ENCODE measurements at regions not wholly inside any gene's neighbourhood (a gene's known extent, or its start where the extent isn't known, plus 50 kb on each side); places are given as distances from the start of the nearest gene placed in this dataset.

GRCh38 chr10:9602998-9603397 is 1414.7 kb upstream of the CELF2 start:
- no peaks in the 10 kb centered on the region for H3K36me3 ChIP-seq (ENCODE audit: low read depth)
- no peaks in the 10 kb centered on the region for H3K4me1 ChIP-seq (ENCODE audit: low read depth)
- no peak for TF ChIP-seq CTCF (IDR thresholded peaks at IDR 0.05)
- no peak overlapping the region for H3K4me3 ChIP-seq
- no peak for DNase-seq
- intact Hi-C loops (cut with DNase I, micrococcal nuclease) = no loop called here
- no peak for ATAC-seq
- H3K9me3 ChIP-seq = no peaks in the 10 kb centered on the region

- ATAC-seq = no peak
- intact Hi-C loops (cut with DNase I, micrococcal nuclease) = no loop called here
- DNase-seq = no peak
- TF ChIP-seq CTCF (IDR thresholded peaks at IDR 0.05) = no peak
- Histone ChIP-seq H3K9me3 (no peaks in the 10 kb centered on the region), H3K4me1 (ENCODE audit: low read depth) (no peaks in the 10 kb centered on the region), H3K4me3 (no peak overlapping the region), H3K36me3 (ENCODE audit: low read depth) (no peaks in the 10 kb centered on the region)
These were observed 1413.7 kb upstream of the CELF2 start for GRCh38 chr10:9603972-9604371.

- TF ChIP-seq CTCF (IDR thresholded peaks at IDR 0.05) = no peak
- intact Hi-C loops (cut with DNase I, micrococcal nuclease) = no loop called here
- no peaks in the 10 kb centered on the region for H3K4me1 ChIP-seq (ENCODE audit: low read depth)
- H3K4me3 ChIP-seq = no peak overlapping the region
- no peaks in the 10 kb centered on the region for H3K9me3 ChIP-seq
- no peaks in the 10 kb centered on the region for H3K36me3 ChIP-seq (ENCODE audit: low read depth)
- ATAC-seq = no peak
- DNase-seq = no peak
These were observed 1412.4 kb upstream of the CELF2 start for GRCh38 chr10:9605231-9605630.

- intact Hi-C loops (cut with DNase I, micrococcal nuclease) = no loop called here
- ATAC-seq = no peak
These were observed 1409.1 kb upstream of the CELF2 start for GRCh38 chr10:9608602-9609001.

GRCh38 chr10:9613338-9614075 is 1404.2 kb upstream of the CELF2 start:
- Histone ChIP-seq H3K4me1 (ENCODE audit: low read depth) (no peaks in the 10 kb centered on the region), H3K36me3 (ENCODE audit: low read depth) (no peaks in the 10 kb centered on the region), H3K9me3 (no peaks in the 10 kb centered on the region), H3K4me3 (no peak overlapping the region)
- DNase-seq = no peak
- no peak for TF ChIP-seq CTCF (IDR thresholded peaks at IDR 0.05)
- ATAC-seq = no peak
- intact Hi-C loops (cut with DNase I, micrococcal nuclease) = no loop called here

More at GRCh38 chr10:9608602-9609001, 1409.1 kb upstream of the CELF2 start:
- TF ChIP-seq CTCF (IDR thresholded peaks at IDR 0.05) = no peak
- Histone ChIP-seq H3K4me3 (no peak overlapping the region), H3K4me1 (ENCODE audit: low read depth) (no peaks in the 10 kb centered on the region), H3K9me3 (no peaks in the 10 kb centered on the region), H3K36me3 (ENCODE audit: low read depth) (no peaks in the 10 kb centered on the region)
- no peak for DNase-seq

- no peak for DNase-seq
- intact Hi-C loops (cut with DNase I, micrococcal nuclease) = no loop called here
- Histone ChIP-seq H3K4me1 (ENCODE audit: low read depth) (no peaks in the 10 kb centered on the region), H3K9me3 (no peaks in the 10 kb centered on the region), H3K36me3 (ENCODE audit: low read depth) (no peaks in the 10 kb centered on the region), H3K4me3 (no peak overlapping the region)
- ATAC-seq = no peak
- no peak for TF ChIP-seq CTCF (IDR thresholded peaks at IDR 0.05)
These were observed 1402.5 kb upstream of the CELF2 start for GRCh38 chr10:9615189-9615588.

All from mucosa of descending colon (tissue), 3 donors.